K562 (cell line): ENCODE measurements at regions not wholly inside any gene's neighbourhood (a gene's known extent, or its start where the extent isn't known, plus 50 kb on each side); places are given as distances from the start of the nearest gene placed in this dataset.

Source experiments
- ELF4 ChIP-seq: fragments of 450-650 bp; formaldehyde crosslinking; IDR thresholded peaks from 2 replicates; pipeline ENCODE4 v1.4.0; 2022; ENCODE audit warnings: missing genetic modification characterization
- ERF ChIP-seq: fragments of 450-650 bp; formaldehyde crosslinking; IDR thresholded peaks from 2 replicates; pipeline ENCODE4 v1.4.0; 2020; ENCODE audit warnings: mild to moderate bottlenecking, mixed read lengths
- FOXJ2 ChIP-seq: fragments of 200-800 bp; sonication (Bioruptor generic); IDR thresholded peaks from 2 replicates; pipeline ENCODE4 v1.6.1; 2016; ENCODE audit warnings: missing genetic modification characterization, missing compliant biosample characterization
- HOMEZ ChIP-seq: fragments of 250-450 bp; sonication (Bioruptor Pico); IDR thresholded peaks from 2 replicates; pipeline ENCODE4 v1.4.0; 2020; ENCODE audit warnings: mild to moderate bottlenecking, moderate library complexity
- KLF13 ChIP-seq: fragments of 450-650 bp; IDR thresholded peaks from 2 replicates; pipeline ENCODE4 v1.6.1; 2016; ENCODE audit warnings: missing genetic modification characterization, low read depth, mild to moderate bottlenecking, missing compliant biosample characterization, moderate library complexity, borderline replicate concordance
- NFIX ChIP-seq: fragments of 250-450 bp; sonication (Bioruptor Pico); IDR thresholded peaks from 2 replicates; pipeline ENCODE4 v1.4.0; 2020; ENCODE audit warnings: low read depth, mild to moderate bottlenecking, moderate library complexity
- SNRNP70 ChIP-seq: fragments of 200-400 bp; formaldehyde crosslinking; optimal IDR thresholded peaks from 2 replicates; pipeline ENCODE3; 2017; ENCODE audit warnings: low read depth, low read length
- U2AF1 ChIP-seq: fragments of 200-400 bp; formaldehyde crosslinking; optimal IDR thresholded peaks from 2 replicates; pipeline ENCODE3; 2017; ENCODE audit warnings: mild to moderate bottlenecking, low read depth, low read length, moderate library complexity
- ZBTB2 ChIP-seq: fragments of 450-650 bp; IDR thresholded peaks from 2 replicates; pipeline ENCODE4 v1.6.1; 2016; ENCODE audit warnings: antibody characterized with exemption
- ZNF140 ChIP-seq: fragments of 250-450 bp; sonication (Bioruptor Pico); IDR thresholded peaks from 2 replicates; pipeline ENCODE4 v1.8.0; 2021; ENCODE audit warnings: moderate library complexity, mild to moderate bottlenecking, inconsistent platforms
- ZNF586 ChIP-seq: fragments of 450-650 bp; formaldehyde crosslinking; conservative IDR thresholded peaks from 2 replicates; pipeline ENCODE4 v1.4.0; 2020; ENCODE audit warnings: mild to moderate bottlenecking, moderate library complexity
- TF ChIP-seq, protein P1 (sequence below), 2 experiments: fragments of 450-650 bp; formaldehyde crosslinking in 1 of 2; IDR thresholded peaks; 2 replicates each; pipeline versions ENCODE4 v1.4.0 to v1.6.1; 2014 to 2020; ENCODE audit warnings: mild to moderate bottlenecking in 2 of 2, borderline replicate concordance in 1 of 2, low read depth in 1 of 2

DNA sequence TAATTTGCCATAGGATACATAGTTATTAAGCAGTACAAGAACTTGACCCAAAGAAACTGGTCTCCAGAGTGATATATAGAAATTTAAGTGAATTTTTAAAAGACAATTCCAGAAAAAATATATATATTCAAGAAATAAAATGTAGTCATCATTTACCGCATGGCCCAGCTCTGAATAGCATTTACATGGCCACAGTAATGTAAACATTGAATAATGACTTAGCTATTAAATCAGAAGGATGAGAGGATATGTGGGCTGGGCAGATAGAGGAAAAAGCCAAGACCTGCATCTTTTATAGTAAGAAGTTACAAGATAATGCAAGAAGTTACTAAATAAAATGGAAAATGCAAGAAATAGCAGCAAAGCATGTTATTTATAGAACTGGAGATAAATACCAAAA is 405.2 kb upstream of the WWC1 start (continued):
- TF ChIP-seq NFIX (CRISPR knock-in tag), result no peak
- no peak for TF ChIP-seq ERF (CRISPR knock-in tag)
- TF ChIP-seq ZBTB2, result no peak
- TF ChIP-seq, protein P1, sequence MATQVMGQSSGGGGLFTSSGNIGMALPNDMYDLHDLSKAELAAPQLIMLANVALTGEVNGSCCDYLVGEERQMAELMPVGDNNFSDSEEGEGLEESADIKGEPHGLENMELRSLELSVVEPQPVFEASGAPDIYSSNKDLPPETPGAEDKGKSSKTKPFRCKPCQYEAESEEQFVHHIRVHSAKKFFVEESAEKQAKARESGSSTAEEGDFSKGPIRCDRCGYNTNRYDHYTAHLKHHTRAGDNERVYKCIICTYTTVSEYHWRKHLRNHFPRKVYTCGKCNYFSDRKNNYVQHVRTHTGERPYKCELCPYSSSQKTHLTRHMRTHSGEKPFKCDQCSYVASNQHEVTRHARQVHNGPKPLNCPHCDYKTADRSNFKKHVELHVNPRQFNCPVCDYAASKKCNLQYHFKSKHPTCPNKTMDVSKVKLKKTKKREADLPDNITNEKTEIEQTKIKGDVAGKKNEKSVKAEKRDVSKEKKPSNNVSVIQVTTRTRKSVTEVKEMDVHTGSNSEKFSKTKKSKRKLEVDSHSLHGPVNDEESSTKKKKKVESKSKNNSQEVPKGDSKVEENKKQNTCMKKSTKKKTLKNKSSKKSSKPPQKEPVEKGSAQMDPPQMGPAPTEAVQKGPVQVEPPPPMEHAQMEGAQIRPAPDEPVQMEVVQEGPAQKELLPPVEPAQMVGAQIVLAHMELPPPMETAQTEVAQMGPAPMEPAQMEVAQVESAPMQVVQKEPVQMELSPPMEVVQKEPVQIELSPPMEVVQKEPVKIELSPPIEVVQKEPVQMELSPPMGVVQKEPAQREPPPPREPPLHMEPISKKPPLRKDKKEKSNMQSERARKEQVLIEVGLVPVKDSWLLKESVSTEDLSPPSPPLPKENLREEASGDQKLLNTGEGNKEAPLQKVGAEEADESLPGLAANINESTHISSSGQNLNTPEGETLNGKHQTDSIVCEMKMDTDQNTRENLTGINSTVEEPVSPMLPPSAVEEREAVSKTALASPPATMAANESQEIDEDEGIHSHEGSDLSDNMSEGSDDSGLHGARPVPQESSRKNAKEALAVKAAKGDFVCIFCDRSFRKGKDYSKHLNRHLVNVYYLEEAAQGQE (IDR thresholded peaks at IDR 0.05; ENCODE audit: borderline replicate concordance), result no peak
- TF ChIP-seq, protein P1 (CRISPR knock-in tag; IDR thresholded peaks at IDR 0.05; ENCODE audit: low read depth), result no peak
- TF ChIP-seq ELF4 (CRISPR knock-in tag), result no peak
- TF ChIP-seq KLF13 (tag), result no peak
- TF ChIP-seq SNRNP70, result no peak
- no peak for TF ChIP-seq U2AF1
- no peak for TF ChIP-seq FOXJ2 (tag)
- no peak for TF ChIP-seq ZNF140 (CRISPR knock-in tag)
- no peak for TF ChIP-seq HOMEZ
- no peak for TF ChIP-seq ZNF586 (CRISPR knock-in tag)
